ENCODE measurements at regions not wholly inside any gene's neighbourhood (a gene's known extent, or its start where the extent isn't known, plus 50 kb on each side); places are given as distances from the start of the nearest gene placed in this dataset.
"Not testable (repeated sequence)": the region's sequence is repeated elsewhere in the genome, so short reads cannot be mapped to it uniquely, and the experiment has no call there.

GRCh38 chr17:20646661-20647272 lies 67.2 kb downstream of the CDRT15L2 start:
- not testable (repeated sequence) for TF ChIP-seq TAF1 (IDR thresholded peaks at IDR 0.05; ENCODE audit: borderline replicate concordance, low read depth, low read length); POLR2AphosphoS5 (IDR thresholded peaks at IDR 0.05; ENCODE audit: low read depth, low read length)
